ENCODE measurements at regions not wholly inside any gene's neighbourhood (a gene's known extent, or its start where the extent isn't known, plus 50 kb on each side); places are given as distances from the start of the nearest gene placed in this dataset.

- Histone ChIP-seq H2BK120ac (ENCODE audit: low read depth, low read length, poor library complexity, severe bottlenecking) (no peak overlapping the region), H3K4me1 (ENCODE audit: insufficient read depth, low read length) (no peaks in the 10 kb centered on the region; the same call in 1 of the 2 replicates), H3K4me2 (ENCODE audit: insufficient read depth, insufficient read length, low read length) (no peak overlapping the region), H3K79me1 (ENCODE audit: insufficient read depth, low read depth, low read length, poor library complexity, severe bottlenecking) (no peaks in the 10 kb centered on the region), H4K5ac (ENCODE audit: insufficient read length, low read depth, low read length) (no peak overlapping the region), H3K56ac (ENCODE audit: insufficient read length, low read depth, low read length) (no peak overlapping the region), H4K8ac (replicated peaks; ENCODE audit: insufficient read length, low read depth, low read length) (no peak overlapping the region), H2AK5ac (ENCODE audit: insufficient read length, low read length) (no peak overlapping the region), H2BK12ac (ENCODE audit: insufficient read length, low read depth, low read length) (no peak overlapping the region), H4K91ac (ENCODE audit: insufficient read length, low read depth, low read length) (no peak overlapping the region), H3K4ac (ENCODE audit: low read depth, low read length) (no peak overlapping the region), H3K18ac (ENCODE audit: insufficient read length, low read depth, low read length) (no peak overlapping the region), H3K14ac (ENCODE audit: insufficient read depth, low read length) (no peak overlapping the region), H3T11ph (ENCODE audit: low read length) (no peak overlapping the region), H3K27ac (ENCODE audit: insufficient read length, low read depth, low read length) (no peak overlapping the region), H2AFZ (ENCODE audit: low read length) (no peak overlapping the region), H4K20me1 (ENCODE audit: control insufficient read depth, insufficient read depth, insufficient read length) (no peaks in the 10 kb centered on the region), H3K9me3 (ENCODE audit: control insufficient read depth, low read depth, low read length) (no peaks in the 10 kb centered on the region), H2BK20ac (ENCODE audit: low read depth, low read length, poor library complexity, severe bottlenecking) (no peak overlapping the region), H3K79me2 (ENCODE audit: insufficient read depth, low read length) (no peaks in the 10 kb centered on the region), H2BK15ac (ENCODE audit: low read depth, low read length) (no peak overlapping the region), H3K23ac (ENCODE audit: insufficient read length, low read depth, low read length) (no peak overlapping the region), H3K27me3 (ENCODE audit: insufficient read depth, low read length) (no peaks in the 10 kb centered on the region; the same call in 1 of the 2 replicates), H3K9ac (ENCODE audit: extremely low read depth, insufficient read length, low read length) (no peak overlapping the region), H2BK5ac (ENCODE audit: insufficient read length, low read length) (no peak overlapping the region), H3K23me2 (ENCODE audit: insufficient read length, low read depth, low read length, poor library complexity, severe bottlenecking) (no peaks in the 10 kb centered on the region)
- no peaks in the 10 kb centered on the region for H3K36me3 Mint-ChIP-seq (ENCODE audit: insufficient read depth in 1 of 3, low read depth in 3 of 3)
- DNase-seq = no peak
- TF ChIP-seq, protein P1, sequence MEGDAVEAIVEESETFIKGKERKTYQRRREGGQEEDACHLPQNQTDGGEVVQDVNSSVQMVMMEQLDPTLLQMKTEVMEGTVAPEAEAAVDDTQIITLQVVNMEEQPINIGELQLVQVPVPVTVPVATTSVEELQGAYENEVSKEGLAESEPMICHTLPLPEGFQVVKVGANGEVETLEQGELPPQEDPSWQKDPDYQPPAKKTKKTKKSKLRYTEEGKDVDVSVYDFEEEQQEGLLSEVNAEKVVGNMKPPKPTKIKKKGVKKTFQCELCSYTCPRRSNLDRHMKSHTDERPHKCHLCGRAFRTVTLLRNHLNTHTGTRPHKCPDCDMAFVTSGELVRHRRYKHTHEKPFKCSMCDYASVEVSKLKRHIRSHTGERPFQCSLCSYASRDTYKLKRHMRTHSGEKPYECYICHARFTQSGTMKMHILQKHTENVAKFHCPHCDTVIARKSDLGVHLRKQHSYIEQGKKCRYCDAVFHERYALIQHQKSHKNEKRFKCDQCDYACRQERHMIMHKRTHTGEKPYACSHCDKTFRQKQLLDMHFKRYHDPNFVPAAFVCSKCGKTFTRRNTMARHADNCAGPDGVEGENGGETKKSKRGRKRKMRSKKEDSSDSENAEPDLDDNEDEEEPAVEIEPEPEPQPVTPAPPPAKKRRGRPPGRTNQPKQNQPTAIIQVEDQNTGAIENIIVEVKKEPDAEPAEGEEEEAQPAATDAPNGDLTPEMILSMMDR (conservative IDR thresholded peaks at IDR 0.05) = no peak
- no CpG with 5 or more reads among the region's 6 CpGs for WGBS (ENCODE audit: extremely low coverage, insufficient read length, low lambda C conversion rate)
- peaks cover 17% of the 10 kb centered on the region for H3K27me3 Mint-ChIP-seq (ENCODE audit: low read depth)
- no peak overlapping the region for H3K27ac Mint-ChIP-seq
- peaks cover 4 to 6% of the 10 kb centered on the region in 2 experiments; a peak in 3 of 4 replicates for H3K4me1 Mint-ChIP-seq
- H3K9me3 Mint-ChIP-seq = no peaks in the 10 kb centered on the region
- H3K4me3 Mint-ChIP-seq = no peak overlapping the region
Measured at GRCh38 chr11:45379162-45379863, 93.2 kb upstream of the SYT13 start.

Data from H9 (cell line).